GM12892 (cell line): ENCODE measurements at regions not wholly inside any gene's neighbourhood (a gene's known extent, or its start where the extent isn't known, plus 50 kb on each side); places are given as distances from the start of the nearest gene placed in this dataset.
A peak's percentile ranks its signal among the peaks of the same experiment; 100 is the strongest.

Experiments
- DNase-seq: peaks from one replicate; pipeline ENCODE4 v3.0.0; 2011; ENCODE audit not compliant: insufficient read length
- FAIRE-seq: peaks from 2 replicates; lab custom pipeline; 2011; peaks lifted over from hg19 to GRCh38; lab: Jason Lieb, UNC
- POLR2A ChIP-seq: IDR thresholded peaks from 2 replicates; pipeline ENCODE4 v1.6.1; 2011; ENCODE audit warnings: low read depth, low read length, control low read depth
- POLR2AphosphoS5 ChIP-seq: IDR thresholded peaks from 2 replicates; pipeline ENCODE4 v1.6.1; 2011; ENCODE audit warnings: low read depth, low read length, control low read depth
- TAF1 ChIP-seq: IDR thresholded peaks from 2 replicates; pipeline ENCODE4 v1.6.1; 2011; ENCODE audit warnings: low read depth, mild to moderate bottlenecking, control low read depth, low read length, borderline replicate concordance

GRCh38 chr2:129673847-129674711 is 305.4 kb upstream of the RAB6C start:
- TF ChIP-seq POLR2A, result no peak
- TF ChIP-seq TAF1, result no peak
- TF ChIP-seq POLR2AphosphoS5, result no peak
- no peak for DNase-seq
- FAIRE-seq, result peak; percentile 83

GRCh38 chr2:129678751-129679150 is 300.7 kb upstream of the RAB6C start:
- no peak for TF ChIP-seq TAF1
- no peak for FAIRE-seq
- no peak for DNase-seq

- no peak for TF ChIP-seq POLR2A
- TF ChIP-seq POLR2AphosphoS5, result no peak
- no peak for TF ChIP-seq TAF1
- DNase-seq, result no peak
- FAIRE-seq, result no peak
Observed at GRCh38 chr2:129681788-129682187, 297.7 kb upstream of the RAB6C start.

GRCh38 chr2:129689653-129690448 is 289.6 kb upstream of the RAB6C start:
- FAIRE-seq (no peak), DNase-seq (no peak)
- TF ChIP-seq TAF1 (no peak), POLR2A (no peak), POLR2AphosphoS5 (no peak)

GRCh38 chr2:129695496-129695895 is 284.0 kb upstream of the RAB6C start:
- no peak for FAIRE-seq
- TF ChIP-seq POLR2A (no peak), TAF1 (no peak), POLR2AphosphoS5 (no peak)
- DNase-seq, result no peak

- FAIRE-seq (no peak), DNase-seq (no peak)
- TF ChIP-seq TAF1 (no peak), POLR2AphosphoS5 (no peak)
Observed at GRCh38 chr2:129698593-129698992, 280.9 kb upstream of the RAB6C start.

GRCh38 chr2:129699781-129700573 is 279.5 kb upstream of the RAB6C start:
- FAIRE-seq (no peak), DNase-seq (no peak)
- no peak for TF ChIP-seq POLR2A
- no peak for TF ChIP-seq TAF1
- TF ChIP-seq POLR2AphosphoS5, result no peak

- FAIRE-seq (peak; percentile 5), DNase-seq (no peak)
- TF ChIP-seq POLR2AphosphoS5, result no peak
- no peak for TF ChIP-seq TAF1
- TF ChIP-seq POLR2A, result no peak
Observed at GRCh38 chr2:129702416-129703176, 276.9 kb upstream of the RAB6C start.

- TF ChIP-seq POLR2AphosphoS5 (no peak), POLR2A (no peak)
- FAIRE-seq (no peak), DNase-seq (no peak)
Observed at GRCh38 chr2:129705085-129705484, 274.4 kb upstream of the RAB6C start.

- TF ChIP-seq POLR2AphosphoS5 (no peak), TAF1 (no peak), POLR2A (no peak)
- no peak for DNase-seq
- no peak for FAIRE-seq
Observed at GRCh38 chr2:129707800-129708199, 271.7 kb upstream of the RAB6C start.
